DMS 273 treated with DMSO at 0.1 percent for 48 hours (cell line): ENCODE measurements at regions not wholly inside any gene's neighbourhood (a gene's known extent, or its start where the extent isn't known, plus 50 kb on each side); places are given as distances from the start of the nearest gene placed in this dataset.
"Not testable (repeated sequence)": the region's sequence is repeated elsewhere in the genome, so short reads cannot be mapped to it uniquely, and the experiment has no call there.

Experiments
- DNase-seq: peaks from one replicate; lab custom pipeline; 2025; lab: John Stamatoyannopoulos, UW

DNA sequence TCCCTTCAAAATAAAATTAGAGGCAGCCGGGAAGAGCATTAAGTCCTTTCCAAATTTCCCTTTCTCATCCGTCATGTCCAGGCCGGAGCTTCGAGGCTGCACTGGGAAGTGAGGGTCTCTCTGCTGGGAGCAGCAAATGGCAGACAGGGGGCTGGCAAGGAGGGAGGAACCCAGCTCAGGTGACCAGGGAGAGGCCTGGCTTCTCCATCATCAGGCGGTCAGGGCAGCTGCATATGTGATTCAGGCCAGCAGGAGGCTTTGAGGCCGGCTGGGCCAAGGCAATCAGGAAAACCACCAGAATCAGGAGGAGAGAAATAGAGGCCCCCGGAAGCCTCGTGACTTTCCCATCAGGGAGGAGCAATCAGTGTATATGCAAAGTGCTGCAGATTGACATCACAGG, 85.0 kb upstream of the RPL38 start:
- DNase-seq, result no peak

DNA sequence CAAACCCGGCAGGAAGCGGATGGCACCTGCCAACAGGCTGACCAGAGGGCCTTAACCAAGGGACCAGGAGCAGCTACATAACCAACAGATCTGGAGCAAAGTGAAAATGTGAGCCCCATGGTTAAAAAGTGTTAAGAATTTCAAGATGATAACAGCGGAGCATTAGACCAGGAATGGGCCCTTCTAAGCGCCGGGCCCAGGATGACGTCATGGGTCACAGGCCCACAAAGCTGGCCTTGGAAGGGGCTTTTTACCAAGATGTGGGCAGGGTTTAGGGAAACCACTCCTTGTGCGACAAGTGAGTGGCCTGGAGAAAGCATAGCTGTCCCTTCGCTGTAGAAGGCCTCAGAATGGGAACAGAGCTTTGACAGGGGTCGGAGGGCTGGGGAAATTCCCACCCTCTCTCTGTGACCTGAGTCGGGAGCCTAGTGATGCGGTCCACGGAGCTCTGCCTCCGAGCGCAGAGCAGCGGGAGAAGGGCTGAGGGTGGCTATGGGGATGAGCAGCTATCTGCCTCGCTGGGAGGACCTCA, 84.4 kb upstream of the RPL38 start:
- no peak for DNase-seq

DNA sequence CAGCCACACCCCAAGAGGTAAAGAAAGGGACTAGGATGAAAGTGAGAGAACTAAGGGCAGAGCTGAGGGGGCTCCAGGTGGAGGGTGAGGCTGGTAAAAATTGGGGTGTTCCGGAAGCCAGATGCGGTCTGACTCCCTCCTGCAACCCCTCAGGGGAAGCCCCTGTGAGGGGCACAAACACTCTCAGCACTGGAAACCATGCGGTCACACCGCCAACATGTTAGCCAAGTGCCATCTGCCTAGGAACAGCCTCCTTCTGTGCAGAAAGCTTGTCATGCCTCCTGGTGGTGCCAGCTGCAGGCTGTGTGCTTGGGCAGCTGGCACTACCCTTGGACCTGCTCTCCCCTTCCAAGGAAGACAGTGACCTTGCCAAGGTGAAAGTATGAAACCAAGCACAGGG, 83.5 kb upstream of the RPL38 start:
- peak; percentile 75 for DNase-seq

DNA sequence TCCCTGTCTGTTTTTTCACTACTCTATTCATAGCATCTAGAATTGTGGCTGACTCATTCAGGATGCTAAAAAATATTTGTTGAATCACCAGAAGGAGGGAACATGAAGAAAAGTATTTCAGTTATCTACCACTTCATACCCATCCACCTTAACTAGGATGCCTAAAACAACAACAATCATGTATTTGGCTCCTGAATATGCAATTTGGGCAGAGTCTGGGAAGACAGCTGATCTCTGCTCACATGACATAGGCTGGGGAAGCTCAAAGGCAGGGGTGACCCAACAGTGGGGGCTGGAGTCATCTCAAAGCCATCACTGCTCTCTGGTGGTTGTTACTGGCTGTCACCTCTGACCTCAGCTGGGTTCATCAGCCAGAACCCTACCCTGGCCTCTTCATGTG, 80.1 kb upstream of the RPL38 start:
- no peak for DNase-seq

DNA sequence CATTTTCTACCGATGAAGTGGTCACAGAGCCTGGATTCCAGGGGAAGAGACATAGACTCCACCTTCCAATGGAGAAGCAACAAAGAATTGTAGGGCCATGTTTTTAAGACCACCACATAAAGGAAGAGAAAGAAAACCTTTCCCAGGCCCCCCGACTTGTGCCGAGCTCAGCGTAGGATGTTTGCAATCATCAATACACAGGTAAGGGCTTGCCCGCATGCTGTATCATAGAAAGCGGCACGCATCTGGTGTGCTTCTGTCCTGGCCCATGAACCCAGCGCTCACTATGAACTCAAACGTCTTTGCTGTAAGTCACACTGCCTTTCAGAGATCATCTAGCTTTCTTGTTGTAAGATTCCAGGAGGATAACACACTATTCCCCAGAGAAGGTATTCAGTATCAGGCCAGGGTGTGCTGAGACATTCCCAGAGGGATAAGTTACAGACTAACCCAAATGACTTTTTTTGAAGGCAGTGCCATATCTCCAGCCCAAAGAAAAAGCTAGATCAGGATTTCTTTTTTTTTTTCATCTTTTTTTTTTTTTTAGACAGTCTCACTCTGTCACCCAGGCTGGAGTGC, 79.5 kb upstream of the RPL38 start:
- DNase-seq, result no peak

DNA sequence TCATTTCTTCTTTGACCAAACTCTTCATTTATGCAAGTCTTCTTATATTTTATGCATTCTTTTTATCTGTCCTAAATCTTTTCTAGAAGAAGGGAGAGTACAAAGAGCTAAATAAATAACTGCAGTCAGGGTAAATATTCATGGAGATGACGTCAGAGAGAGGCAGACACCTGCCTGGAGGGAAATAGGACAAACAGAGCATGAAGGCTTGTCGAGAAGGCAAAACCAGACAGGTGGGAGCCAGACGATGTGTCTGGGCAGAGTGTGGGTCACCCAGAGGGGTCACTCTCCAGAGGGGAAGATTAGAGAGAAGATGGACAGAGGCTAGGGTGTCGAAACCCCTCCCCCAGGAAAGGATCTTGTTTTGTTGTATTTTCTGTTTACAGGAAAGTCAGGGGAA, 78.3 kb upstream of the RPL38 start:
- no peak for DNase-seq

DNA sequence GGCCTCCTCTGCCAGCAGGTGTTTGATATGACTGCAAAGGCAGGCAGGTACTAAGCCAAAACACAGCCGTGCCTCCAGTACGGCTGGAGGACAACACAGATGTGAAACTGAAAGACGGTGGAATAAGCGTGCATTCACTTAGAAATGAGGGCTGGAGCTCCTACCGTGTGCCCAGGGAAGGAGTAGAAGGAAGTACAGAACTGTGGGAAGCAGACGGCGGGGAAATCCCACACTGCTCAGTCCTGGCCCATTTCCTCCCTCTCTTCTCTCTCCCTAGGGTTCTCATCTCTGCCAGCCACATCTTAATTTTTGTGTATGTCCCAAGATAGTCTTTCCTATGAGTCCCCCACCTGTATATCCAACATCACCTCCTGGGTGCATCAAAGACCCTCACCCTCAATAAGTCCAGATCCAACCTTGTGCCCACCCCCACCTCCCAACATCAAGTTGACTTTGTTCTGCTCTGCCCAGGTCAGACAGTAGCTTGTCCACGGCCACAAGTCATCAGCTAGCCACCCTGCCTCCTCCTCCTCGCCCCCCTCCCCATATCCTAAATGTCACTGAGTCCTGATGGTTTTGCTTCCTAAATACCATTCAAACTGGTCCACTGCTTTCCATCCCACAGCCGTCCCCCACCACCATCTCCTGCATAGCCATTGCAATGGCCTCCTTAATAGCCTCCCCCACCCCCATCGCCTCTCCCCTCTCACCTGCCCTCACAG, 77.1 kb upstream of the RPL38 start:
- no peak for DNase-seq

DNA sequence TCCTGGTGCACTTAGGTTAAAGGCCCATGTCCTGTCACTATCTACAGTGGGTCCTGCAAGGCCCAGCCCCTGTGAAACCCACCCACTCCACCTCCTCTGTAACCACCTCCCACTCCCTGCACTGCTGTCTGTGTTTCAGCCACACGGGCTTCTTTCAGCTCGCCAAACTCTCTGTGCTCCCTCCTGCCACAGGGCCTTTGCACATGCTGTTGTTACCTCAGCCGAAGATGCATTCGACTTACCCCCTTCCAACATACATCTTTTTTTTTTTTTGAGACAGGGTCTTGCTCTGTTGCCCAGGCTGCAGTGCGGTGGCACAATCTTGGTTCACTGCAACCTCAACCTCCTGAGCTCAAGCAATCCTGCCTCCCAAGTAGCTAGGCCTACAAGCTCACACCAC, 76.5 kb upstream of the RPL38 start:
- no peak for DNase-seq

DNA sequence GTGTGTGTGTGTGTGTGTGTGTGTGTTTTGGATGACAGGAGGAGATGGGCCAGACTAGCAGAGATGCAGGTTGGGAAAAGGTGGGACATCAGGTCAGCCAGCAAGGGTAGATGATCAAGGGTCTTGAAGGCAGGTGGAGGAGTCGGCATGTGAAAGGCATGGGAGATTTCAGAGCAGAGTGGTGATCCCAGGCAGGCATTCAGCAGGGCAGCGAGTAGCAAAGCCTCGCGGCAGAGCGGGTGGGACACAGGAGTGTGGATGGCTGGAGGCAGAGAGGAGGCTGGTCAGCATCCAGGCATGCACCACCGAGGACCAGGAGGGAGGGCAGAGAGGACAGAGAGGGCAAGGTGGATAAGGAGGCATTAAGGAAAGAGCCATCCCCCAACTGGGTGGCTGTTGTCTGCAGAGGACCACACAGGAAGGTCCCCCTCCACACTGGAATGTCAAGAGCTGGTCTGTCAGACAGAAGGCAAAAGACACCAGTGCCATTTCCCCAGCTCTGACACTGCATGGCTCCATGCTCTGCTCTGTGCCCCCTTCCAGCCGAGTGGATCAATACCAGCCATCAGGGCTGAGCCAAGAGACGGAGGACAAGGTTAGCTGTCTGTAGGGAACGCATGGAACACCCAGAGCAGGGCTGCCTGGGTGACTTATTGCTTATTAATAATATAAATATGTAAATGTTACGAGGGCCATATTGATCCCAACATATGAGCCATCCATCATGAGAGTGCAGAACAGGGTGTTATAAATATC, 74.8 kb upstream of the RPL38 start:
- DNase-seq, result no peak

DNA sequence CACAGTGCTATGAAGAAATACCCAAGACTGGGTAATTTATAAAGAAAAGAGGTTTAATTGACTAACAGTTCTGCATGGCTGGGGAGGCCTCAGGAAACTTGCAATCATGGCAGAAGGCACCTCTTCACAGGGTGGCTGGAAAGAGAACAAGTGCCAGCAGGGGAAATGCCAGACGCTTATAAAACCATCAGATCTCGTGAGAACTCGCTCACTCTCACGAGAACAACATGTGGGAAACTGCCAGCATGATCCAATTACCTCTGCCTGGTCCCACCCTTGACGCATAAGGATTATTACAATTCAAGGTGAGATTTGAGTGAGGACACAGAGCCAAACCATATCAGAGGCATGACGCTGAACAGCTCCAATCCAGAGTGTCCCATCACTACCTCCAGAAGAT, 73.7 kb upstream of the RPL38 start:
- DNase-seq, result not testable (repeated sequence)

DNA sequence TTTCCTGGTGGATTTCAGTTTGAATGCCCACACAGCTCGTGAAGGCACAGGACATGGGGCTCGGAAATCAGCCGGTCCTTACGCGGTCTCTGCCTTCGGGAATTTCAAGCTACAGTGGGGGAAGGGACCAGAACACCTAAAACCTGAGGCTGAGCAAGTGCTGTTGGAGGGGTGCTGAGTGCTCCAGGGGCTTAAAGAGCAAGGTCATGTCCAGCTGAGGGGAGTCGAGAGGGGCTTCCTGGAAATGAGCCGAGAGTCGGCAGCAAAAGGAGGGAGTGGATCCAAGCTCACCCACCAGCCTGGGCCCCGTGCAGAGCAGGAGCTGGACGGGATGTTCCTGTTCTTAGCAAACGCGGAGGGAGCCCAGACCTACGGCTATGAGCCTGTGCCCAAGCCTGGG, 73.2 kb upstream of the RPL38 start:
- DNase-seq, result no peak

DNA sequence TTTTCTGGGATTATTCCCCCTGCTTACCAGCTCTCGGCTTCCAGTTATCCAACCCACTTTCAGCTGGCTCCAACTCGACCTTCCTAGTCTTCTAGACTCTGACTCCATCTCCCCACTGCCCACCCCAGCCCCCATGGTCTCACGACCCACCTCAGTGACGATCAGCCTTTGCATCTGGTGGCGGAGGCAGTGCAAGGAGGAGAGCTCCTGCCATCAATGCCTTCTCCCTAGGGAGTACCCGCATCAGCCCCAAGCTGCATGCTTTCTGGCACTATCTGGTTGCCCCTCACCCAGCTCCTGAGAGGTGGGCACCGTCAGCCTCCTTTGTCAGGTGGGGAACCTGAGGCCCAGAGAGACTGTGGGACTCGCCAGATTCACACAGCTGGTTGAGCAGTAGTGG, 72.6 kb upstream of the RPL38 start:
- DNase-seq, result no peak

DNA sequence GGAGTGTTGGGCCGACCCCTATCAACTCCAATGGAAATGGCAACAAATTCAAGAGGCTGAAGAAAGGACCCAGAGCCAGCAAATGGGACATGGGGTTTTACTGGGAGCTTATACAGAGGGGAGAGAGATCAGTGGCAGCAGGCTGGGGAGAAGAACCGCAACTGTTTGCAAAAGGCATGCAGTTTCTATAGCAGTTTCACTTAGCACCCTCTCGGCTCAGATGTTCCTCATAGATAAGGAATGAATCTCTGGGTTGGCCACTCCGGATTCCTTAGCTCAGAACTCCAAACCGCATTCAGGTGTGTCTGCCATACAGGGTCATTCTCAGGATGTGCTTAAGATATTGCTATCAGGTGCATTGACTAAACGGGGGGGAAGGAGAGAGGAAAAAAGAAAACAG, 71.1 kb upstream of the RPL38 start:
- DNase-seq, result no peak

DNA sequence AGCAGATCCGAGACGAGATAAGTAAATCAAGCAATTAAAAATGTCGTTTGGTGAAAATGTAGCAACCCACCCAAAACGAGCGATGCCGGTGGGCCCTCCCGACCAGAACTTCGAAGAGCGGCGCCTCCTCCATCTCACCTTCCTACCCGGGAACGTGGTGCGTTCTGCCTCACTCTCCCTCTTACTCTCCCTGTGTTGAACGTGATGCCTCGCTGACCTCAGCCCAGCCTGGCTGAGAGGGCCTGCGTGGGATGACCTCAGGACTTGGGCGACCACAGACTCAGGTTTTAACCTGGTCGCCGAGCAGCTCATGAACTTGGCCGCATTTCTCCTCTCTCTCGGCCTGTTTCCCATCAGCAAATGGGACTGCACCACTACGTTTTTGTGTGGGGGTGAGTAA, 69.7 kb upstream of the RPL38 start:
- no peak for DNase-seq

DNA sequence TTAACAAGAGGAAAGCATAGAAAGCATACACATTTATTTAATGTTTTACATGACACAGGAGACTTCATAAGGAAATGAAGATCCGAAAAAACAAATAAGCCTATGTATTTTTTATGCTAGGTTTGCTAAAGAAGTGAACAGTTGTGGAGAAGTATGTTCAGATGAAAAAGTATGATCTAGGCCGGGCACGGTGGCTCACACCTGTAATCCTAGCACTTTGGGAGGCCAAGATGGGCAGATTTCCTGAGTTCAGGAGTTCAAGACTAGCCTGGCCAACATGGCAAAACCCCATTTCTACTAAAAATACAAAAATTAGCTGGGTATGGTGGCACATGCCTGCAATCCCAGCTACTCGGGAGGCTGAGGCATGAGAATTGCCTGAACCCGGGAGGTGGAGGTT, 69.2 kb upstream of the RPL38 start:
- DNase-seq, result not testable (repeated sequence)

DNA sequence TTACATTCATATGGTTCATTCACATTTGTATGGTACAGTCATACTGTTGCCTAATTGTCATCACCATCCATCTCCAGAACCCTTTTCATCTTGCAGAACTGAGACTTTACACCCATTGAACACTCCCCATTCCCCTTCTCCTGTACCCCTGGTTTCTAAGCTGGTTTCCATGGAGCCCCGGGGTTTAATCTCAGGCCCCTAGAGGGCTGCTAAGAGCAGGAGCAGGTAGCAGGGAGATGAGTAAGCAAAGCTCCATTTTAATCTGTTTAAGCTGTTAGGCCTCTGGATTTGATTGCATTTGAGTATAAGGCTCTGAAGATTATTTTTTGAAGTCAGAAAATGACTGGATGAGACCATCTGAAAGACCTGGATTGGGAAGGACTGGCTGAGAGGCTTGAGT, 68.5 kb upstream of the RPL38 start:
- no peak for DNase-seq

DNA sequence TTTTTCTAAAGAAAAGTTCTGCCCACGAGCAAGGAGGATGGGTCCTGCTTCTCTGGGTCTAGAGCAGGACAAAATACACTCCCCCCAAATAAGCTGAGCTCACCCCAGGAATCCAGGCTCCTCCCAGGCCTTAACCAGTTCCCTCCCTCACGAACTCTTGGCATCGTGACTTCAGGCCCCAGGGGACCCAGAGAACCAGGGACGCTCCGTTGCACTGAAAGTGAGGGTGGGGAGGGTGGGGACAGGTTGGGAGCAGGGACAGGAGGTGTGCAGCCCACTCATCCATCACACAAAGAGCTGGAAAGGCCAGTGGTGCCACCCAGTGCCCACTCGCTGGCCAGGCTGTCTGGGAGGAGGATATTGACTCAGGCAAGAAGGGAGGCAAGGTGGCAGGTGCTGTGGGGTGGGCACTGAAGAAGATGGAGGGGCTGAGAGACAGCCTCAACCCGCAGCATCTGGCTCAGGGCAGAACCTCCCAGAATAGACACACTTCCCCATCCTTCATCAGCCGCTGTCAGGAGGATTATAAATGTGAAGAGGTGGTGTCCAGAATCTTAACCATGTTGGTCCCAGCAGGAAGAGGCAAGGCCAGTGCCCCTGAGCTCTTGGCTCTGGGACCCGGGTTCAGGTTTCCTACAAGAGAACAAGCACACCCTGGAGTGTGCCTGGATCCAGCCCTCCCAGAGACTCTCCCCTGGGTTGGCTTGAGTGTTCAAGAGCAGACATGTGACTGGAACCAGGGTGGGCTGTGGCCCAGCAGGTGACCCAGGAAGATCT, 67.9 kb upstream of the RPL38 start:
- DNase-seq, result no peak

DNA sequence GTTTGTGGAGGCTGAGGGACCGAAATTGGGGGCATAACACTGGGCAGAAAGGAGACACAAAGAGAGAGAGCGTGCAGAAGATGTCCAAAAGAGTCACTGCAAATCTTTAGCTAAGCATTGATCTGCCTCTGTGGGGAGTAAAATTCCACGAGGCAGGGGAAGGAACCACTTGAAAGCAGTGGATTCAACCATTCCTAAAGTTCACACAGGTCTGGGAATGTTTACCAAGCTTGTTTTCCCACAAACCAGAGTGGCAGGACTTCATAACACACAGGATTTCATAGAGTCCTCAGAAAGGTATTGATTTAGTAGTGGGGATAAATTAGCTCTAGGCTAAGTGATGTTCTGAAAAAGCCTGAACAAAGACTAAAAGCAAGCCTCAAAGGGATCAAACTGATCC, 66.1 kb upstream of the RPL38 start:
- no peak for DNase-seq

DNA sequence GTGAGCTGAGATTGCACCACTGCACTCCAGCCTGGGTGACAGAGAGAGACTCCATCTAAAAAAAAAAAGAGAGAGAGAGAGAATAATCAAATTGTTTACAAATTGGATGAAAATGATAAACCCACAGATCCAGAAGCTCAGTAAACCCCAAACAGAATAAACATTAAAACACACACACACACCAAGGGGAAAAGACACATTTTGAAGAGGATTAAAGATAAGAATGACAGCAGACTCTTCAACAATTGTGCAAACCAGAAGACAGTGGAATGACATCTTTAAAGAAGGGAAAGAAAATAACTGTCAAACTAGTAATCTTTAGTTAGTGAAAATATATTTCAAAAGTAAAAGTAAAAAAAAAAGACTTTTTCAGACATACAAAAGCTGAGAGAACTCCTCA, 64.4 kb upstream of the RPL38 start:
- DNase-seq, result no peak

DNA sequence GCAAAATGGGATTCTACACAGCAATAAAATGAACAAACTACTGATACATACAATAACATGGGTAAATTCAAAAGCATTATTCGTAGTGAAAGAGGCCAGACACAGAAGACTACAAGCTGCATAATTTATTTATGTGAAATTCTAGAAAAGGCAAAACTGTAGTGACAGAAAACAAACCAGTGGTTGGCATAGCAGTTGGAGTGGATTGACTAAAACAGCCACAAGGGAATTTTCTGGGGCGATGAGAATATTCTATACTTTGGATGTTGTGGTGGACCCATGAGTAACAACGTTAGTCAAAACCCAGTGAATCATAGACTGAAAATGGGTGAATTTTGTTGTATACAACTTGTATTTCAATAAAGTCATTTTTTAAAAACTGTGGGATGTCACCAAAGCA, 63.2 kb upstream of the RPL38 start:
- no peak for DNase-seq

DNA sequence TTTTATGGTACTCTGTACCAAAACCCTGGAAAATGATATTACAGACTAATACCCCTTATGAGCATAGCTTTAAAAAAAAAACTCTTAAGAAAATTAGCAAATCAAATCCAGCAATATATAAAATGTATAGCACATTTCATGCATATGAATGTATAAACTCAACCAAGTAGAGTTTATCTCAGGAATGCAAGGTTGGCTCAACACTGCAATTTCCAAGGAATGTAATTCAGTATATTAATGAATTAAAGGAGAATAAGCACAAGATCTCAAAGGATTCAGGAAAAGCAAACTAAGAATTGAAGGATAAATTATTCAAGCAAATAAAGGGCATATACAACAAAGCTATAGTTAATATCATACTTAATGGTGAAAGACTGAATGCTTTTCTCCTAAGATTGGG, 61.9 kb upstream of the RPL38 start:
- no peak for DNase-seq

DNA sequence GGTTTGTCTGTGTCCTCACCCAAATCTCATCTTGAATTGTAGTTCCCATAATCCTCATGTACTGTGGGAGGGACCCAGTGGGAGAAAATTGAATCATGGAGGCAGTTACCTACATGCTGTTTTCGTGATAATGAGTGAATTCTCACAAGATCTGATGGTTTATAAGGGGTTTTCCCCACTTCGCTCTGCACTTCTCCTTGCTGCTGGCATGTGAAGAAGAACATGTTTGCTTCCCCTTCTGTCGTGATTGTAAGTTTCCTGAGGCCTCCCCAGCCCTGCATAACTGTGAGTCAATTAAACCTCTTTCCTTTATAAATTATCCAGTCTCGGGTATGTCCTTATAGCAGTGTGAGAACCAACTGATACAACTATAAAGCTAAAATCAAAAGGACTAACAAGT, 60.2 kb upstream of the RPL38 start:
- DNase-seq, result not testable (repeated sequence)

DNA sequence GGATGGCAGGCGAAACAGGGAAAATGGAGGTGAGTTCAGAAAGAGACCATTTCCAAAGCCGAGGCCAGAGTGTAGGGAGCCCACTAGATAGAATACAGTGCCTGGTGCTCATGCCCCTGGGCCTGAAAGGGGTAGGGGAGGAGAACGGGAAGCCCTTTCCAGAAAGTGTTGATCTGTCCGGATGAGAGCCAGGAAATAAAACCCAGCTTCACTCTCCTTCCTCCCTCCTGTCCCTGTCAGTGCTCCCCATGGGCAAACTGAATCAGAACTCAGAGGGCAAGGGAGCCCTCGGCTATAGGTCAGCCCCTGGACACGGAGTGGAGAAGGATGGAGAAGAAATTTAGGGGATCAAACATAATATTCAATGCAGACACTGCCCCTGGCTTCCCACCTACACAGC, 57.7 kb upstream of the RPL38 start:
- DNase-seq, result no peak
